Neural progenitor cell (in vitro differentiated cells): ENCODE measurements at regions not wholly inside any gene's neighbourhood (a gene's known extent, or its start where the extent isn't known, plus 50 kb on each side); places are given as distances from the start of the nearest gene placed in this dataset.

ENCODE experiments used
- EZH2 ChIP-seq: fragments of 200-600 bp; sonication (generic); IDR thresholded peaks from 2 replicates; pipeline ENCODE4 v1.6.1; 2017; ENCODE audit warnings: antibody characterized with exemption, mild to moderate bottlenecking, moderate library complexity
- TF ChIP-seq, protein P1 (sequence below): fragments of 200-600 bp; sonication (generic); IDR thresholded peaks from 2 replicates; pipeline ENCODE4 v1.5.1; 2017; ENCODE audit warnings: antibody characterized with exemption, mild to moderate bottlenecking

DNA sequence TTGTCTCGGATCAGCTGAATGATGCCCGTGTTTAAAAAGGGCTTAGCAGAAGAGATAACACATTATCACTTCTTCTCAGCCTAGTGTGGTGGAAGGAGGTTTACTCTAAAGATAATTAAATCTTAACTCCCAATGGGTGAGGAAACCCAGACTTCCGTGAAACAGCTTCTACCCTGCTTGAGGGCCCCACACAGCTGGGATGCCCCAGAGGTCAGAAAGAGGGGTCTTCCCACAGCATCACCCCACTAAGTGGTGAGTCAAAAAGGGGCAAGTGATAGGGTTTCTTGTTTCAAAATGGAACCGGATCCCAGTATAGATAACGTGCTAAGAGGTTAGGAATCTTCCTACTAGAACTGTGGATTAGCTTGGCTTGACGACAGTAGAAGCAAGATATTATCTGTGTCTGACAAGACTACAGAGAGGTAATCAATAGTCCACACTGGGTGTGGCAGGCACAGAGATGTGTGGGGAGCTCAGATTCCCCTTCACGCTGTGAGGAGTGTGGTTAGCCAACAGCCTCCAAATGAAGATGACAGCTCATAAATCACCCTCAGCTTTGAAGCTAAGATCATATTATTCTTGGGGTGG lies 129.6 kb upstream of the COPS8 start:
- TF ChIP-seq, protein P1, sequence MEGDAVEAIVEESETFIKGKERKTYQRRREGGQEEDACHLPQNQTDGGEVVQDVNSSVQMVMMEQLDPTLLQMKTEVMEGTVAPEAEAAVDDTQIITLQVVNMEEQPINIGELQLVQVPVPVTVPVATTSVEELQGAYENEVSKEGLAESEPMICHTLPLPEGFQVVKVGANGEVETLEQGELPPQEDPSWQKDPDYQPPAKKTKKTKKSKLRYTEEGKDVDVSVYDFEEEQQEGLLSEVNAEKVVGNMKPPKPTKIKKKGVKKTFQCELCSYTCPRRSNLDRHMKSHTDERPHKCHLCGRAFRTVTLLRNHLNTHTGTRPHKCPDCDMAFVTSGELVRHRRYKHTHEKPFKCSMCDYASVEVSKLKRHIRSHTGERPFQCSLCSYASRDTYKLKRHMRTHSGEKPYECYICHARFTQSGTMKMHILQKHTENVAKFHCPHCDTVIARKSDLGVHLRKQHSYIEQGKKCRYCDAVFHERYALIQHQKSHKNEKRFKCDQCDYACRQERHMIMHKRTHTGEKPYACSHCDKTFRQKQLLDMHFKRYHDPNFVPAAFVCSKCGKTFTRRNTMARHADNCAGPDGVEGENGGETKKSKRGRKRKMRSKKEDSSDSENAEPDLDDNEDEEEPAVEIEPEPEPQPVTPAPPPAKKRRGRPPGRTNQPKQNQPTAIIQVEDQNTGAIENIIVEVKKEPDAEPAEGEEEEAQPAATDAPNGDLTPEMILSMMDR, result no peak
- TF ChIP-seq EZH2, result no peak
